ENCODE measurements at regions not wholly inside any gene's neighbourhood (a gene's known extent, or its start where the extent isn't known, plus 50 kb on each side); places are given as distances from the start of the nearest gene placed in this dataset.
"Not testable (repeated sequence)": the region's sequence is repeated elsewhere in the genome, so short reads cannot be mapped to it uniquely, and the experiment has no call there.

GRCh38 chr13:76289558-76289957, 596.6 kb downstream of the KCTD12 start:
- peak; percentile 6 for DNase-seq (ENCODE audit: low spot score)

- no peak for DNase-seq (ENCODE audit: low spot score)
Observed at GRCh38 chr13:76286178-76286577, 600.0 kb downstream of the KCTD12 start.

- DNase-seq (ENCODE audit: low spot score): no peak
Observed at GRCh38 chr13:76285463-76285862, 600.7 kb downstream of the KCTD12 start.

GRCh38 chr13:76279766-76280165, 606.4 kb downstream of the KCTD12 start:
- DNase-seq (ENCODE audit: low spot score): not testable (repeated sequence)

- DNase-seq (ENCODE audit: low spot score): no peak
Observed at GRCh38 chr13:76271728-76272232, 614.4 kb downstream of the KCTD12 start.

GRCh38 chr13:76268307-76268706, 617.9 kb downstream of the KCTD12 start:
- not testable (repeated sequence) for DNase-seq (ENCODE audit: low spot score)

- DNase-seq (ENCODE audit: low spot score): no peak
Observed at GRCh38 chr13:76267216-76267615, 619.0 kb downstream of the KCTD12 start.

- DNase-seq (ENCODE audit: low spot score): no peak
Observed at GRCh38 chr13:76266561-76266960, 619.6 kb downstream of the KCTD12 start.

GRCh38 chr13:76250211-76250610, 614.1 kb downstream of the LMO7 start:
- no peak for DNase-seq (ENCODE audit: low spot score)

GRCh38 chr13:76245920-76246319, 609.8 kb downstream of the LMO7 start:
- DNase-seq (ENCODE audit: low spot score): no peak

GRCh38 chr13:76245211-76245610, 609.1 kb downstream of the LMO7 start:
- DNase-seq (ENCODE audit: low spot score): no peak

- not testable (repeated sequence) for DNase-seq (ENCODE audit: low spot score)
Observed at GRCh38 chr13:76243120-76243519, 607.0 kb downstream of the LMO7 start.

GRCh38 chr13:76239031-76239680, 603.0 kb downstream of the LMO7 start:
- no peak for DNase-seq (ENCODE audit: low spot score)

GRCh38 chr13:76231522-76232167, 595.5 kb downstream of the LMO7 start:
- no peak for DNase-seq (ENCODE audit: low spot score)

- DNase-seq (ENCODE audit: low spot score): no peak
Observed at GRCh38 chr13:76229281-76229680, 593.2 kb downstream of the LMO7 start.

- no peak for DNase-seq (ENCODE audit: low spot score)
Observed at GRCh38 chr13:76226941-76227340, 590.8 kb downstream of the LMO7 start.

- peak; percentile 21 for DNase-seq (ENCODE audit: low spot score)
Observed at GRCh38 chr13:76225815-76226489, 589.8 kb downstream of the LMO7 start.

GRCh38 chr13:76223999-76224398, 587.9 kb downstream of the LMO7 start:
- DNase-seq (ENCODE audit: low spot score): no peak

GRCh38 chr13:76223565-76223964, 587.4 kb downstream of the LMO7 start:
- DNase-seq (ENCODE audit: low spot score): no peak

GRCh38 chr13:76222511-76222910, 586.4 kb downstream of the LMO7 start:
- peak; percentile 79 for DNase-seq (ENCODE audit: low spot score)

- no peak for DNase-seq (ENCODE audit: low spot score)
Observed at GRCh38 chr13:76216729-76217128, 580.6 kb downstream of the LMO7 start.

GRCh38 chr13:76214001-76214400, 577.9 kb downstream of the LMO7 start:
- no peak for DNase-seq (ENCODE audit: low spot score)

GRCh38 chr13:76213423-76213904, 577.3 kb downstream of the LMO7 start:
- DNase-seq (ENCODE audit: low spot score): peak; percentile 34
